H1 (cell line): ENCODE measurements at regions not wholly inside any gene's neighbourhood (a gene's known extent, or its start where the extent isn't known, plus 50 kb on each side); places are given as distances from the start of the nearest gene placed in this dataset.

Experiments
- E2F6 ChIP-seq: IDR thresholded peaks from 2 replicates; pipeline ENCODE4 v1.6.1; 2012; ENCODE audit warnings: inconsistent platforms
- JUND ChIP-seq: IDR thresholded peaks from 2 replicates; pipeline ENCODE4 v1.6.1; 2011; ENCODE audit warnings: mild to moderate bottlenecking, improper control_type of control experiment, low read length
- TBP ChIP-seq: IDR thresholded peaks from 2 replicates; pipeline ENCODE4 v1.6.1; 2011; ENCODE audit warnings: low read depth, low read length, improper control_type of control experiment

GRCh38 chr13:73939071-73939380, 195.2 kb downstream of the KLF12 start (continued):
- TF ChIP-seq E2F6 (no peak), JUND (no peak), TBP (no peak)
